H9 (cell line): ENCODE measurements at regions not wholly inside any gene's neighbourhood (a gene's known extent, or its start where the extent isn't known, plus 50 kb on each side); places are given as distances from the start of the nearest gene placed in this dataset.

Source experiments
- DNase-seq: peaks from one replicate; pipeline ENCODE4 v3.0.0-alpha.2; 2017
- H2AFZ ChIP-seq: one replicate; pipeline ENCODE4 v1.6.1; 2013; ENCODE audit warnings: mild to moderate bottlenecking, low read length, control low read depth, moderate library complexity
- H2AK5ac ChIP-seq: 2 replicates; pipeline ENCODE4 v1.6.1; 2013; ENCODE audit warnings: low read length, control low read depth, mixed read lengths; ENCODE audit not compliant: insufficient read length
- H2BK120ac ChIP-seq: one replicate; pipeline ENCODE4 v1.6.1; 2013; ENCODE audit warnings: low read depth, mild to moderate bottlenecking, low read length, control low read depth, inconsistent platforms; ENCODE audit not compliant: poor library complexity, severe bottlenecking
- H2BK12ac ChIP-seq: 2 replicates; pipeline ENCODE4 v1.6.1; 2013; ENCODE audit warnings: low read length, control low read depth, mixed read lengths, low read depth; ENCODE audit not compliant: insufficient read length
- H2BK15ac ChIP-seq: 2 replicates; pipeline ENCODE4 v1.6.1; 2013; ENCODE audit warnings: low read depth, low read length, control low read depth
- H2BK20ac ChIP-seq: one replicate; pipeline ENCODE4 v1.6.1; 2013; ENCODE audit warnings: low read depth, mild to moderate bottlenecking, low read length, control low read depth, inconsistent platforms; ENCODE audit not compliant: poor library complexity, severe bottlenecking
- H2BK5ac ChIP-seq: 2 replicates; pipeline ENCODE4 v1.6.1; 2013; ENCODE audit warnings: low read length, control low read depth, mixed read lengths; ENCODE audit not compliant: insufficient read length
- H3K14ac ChIP-seq: 2 replicates; pipeline ENCODE4 v1.6.1; 2013; ENCODE audit warnings: low read length, control low read depth; ENCODE audit not compliant: insufficient read depth
- H3K18ac ChIP-seq: 2 replicates; pipeline ENCODE4 v1.6.1; 2013; ENCODE audit warnings: low read depth, mild to moderate bottlenecking, mixed read lengths, low read length, control low read depth; ENCODE audit not compliant: insufficient read length
- H3K23ac ChIP-seq: 2 replicates; pipeline ENCODE4 v1.6.1; 2013; ENCODE audit warnings: low read length, control low read depth, mixed read lengths, low read depth; ENCODE audit not compliant: insufficient read length
- H3K23me2 ChIP-seq: 2 replicates; pipeline ENCODE4 v1.6.1; 2013; ENCODE audit warnings: low read depth, mild to moderate bottlenecking, mixed read lengths, low read length, control low read depth; ENCODE audit not compliant: insufficient read length, poor library complexity, severe bottlenecking
- H3K27ac ChIP-seq: 2 replicates; pipeline ENCODE4 v1.5.1; 2013; ENCODE audit warnings: low read length, control low read depth, mixed read lengths, low read depth; ENCODE audit not compliant: insufficient read length
- H3K27me3 ChIP-seq: 2 replicates; pipeline ENCODE4 v1.6.1; 2013; ENCODE audit warnings: low read length, control low read depth, inconsistent platforms; ENCODE audit not compliant: insufficient read depth
- H3K4ac ChIP-seq: 2 replicates; pipeline ENCODE4 v1.6.1; 2013; ENCODE audit warnings: low read depth, mild to moderate bottlenecking, control low read depth, inconsistent platforms, low read length, moderate library complexity
- H3K4me1 ChIP-seq: 2 replicates; pipeline ENCODE4 v1.6.1; 2013; ENCODE audit warnings: low read length, control low read depth, inconsistent platforms; ENCODE audit not compliant: insufficient read depth
- H3K4me2 ChIP-seq: 2 replicates; pipeline ENCODE4 v1.6.1; 2013; ENCODE audit warnings: low read length, control low read depth, mixed read lengths; ENCODE audit not compliant: insufficient read length, insufficient read depth
- H3K56ac ChIP-seq: 2 replicates; pipeline ENCODE4 v1.6.1; 2013; ENCODE audit warnings: low read depth, mild to moderate bottlenecking, mixed read lengths, low read length, control low read depth; ENCODE audit not compliant: insufficient read length
- H3K79me1 ChIP-seq: 2 replicates; pipeline ENCODE4 v1.6.1; 2013; ENCODE audit warnings: low read depth, mild to moderate bottlenecking, moderate library complexity, low read length, control low read depth, inconsistent platforms; ENCODE audit not compliant: insufficient read depth, poor library complexity, severe bottlenecking
- H3K79me2 ChIP-seq: 2 replicates; pipeline ENCODE4 v1.6.1; 2013; ENCODE audit warnings: low read length, control low read depth, inconsistent platforms; ENCODE audit not compliant: insufficient read depth
- H3K9ac ChIP-seq: 2 replicates; pipeline ENCODE4 v1.6.1; 2013; ENCODE audit warnings: low read length, control low read depth, mixed read lengths; ENCODE audit not compliant: insufficient read length; ENCODE audit errors: extremely low read depth
- H3K9me3 ChIP-seq: one replicate; pipeline ENCODE4 v1.6.1; 2013; ENCODE audit warnings: low read depth, low read length, inconsistent platforms; ENCODE audit not compliant: control insufficient read depth
- H3T11ph ChIP-seq: one replicate; pipeline ENCODE4 v1.6.1; 2013; ENCODE audit warnings: mild to moderate bottlenecking, low read length, control low read depth, inconsistent platforms
- H4K20me1 ChIP-seq: one replicate; pipeline ENCODE4 v1.6.1; 2013; ENCODE audit not compliant: control insufficient read depth, insufficient read length, insufficient read depth
- H4K5ac ChIP-seq: 2 replicates; pipeline ENCODE4 v1.6.1; 2013; ENCODE audit warnings: low read depth, mild to moderate bottlenecking, mixed read lengths, low read length, control low read depth; ENCODE audit not compliant: insufficient read length
- H4K8ac ChIP-seq: replicated peaks from 2 replicates; pipeline ENCODE4 v1.6.1; 2013; ENCODE audit warnings: low read length, control low read depth, mixed read lengths, low read depth; ENCODE audit not compliant: insufficient read length
- H4K91ac ChIP-seq: 2 replicates; pipeline ENCODE4 v1.6.1; 2013; ENCODE audit warnings: low read depth, mild to moderate bottlenecking, moderate library complexity, mixed read lengths, low read length, control low read depth; ENCODE audit not compliant: insufficient read length
- H3K27ac Mint-ChIP-seq, 3 experiments: 2 replicates in 2 of 3; 3 replicates in 1 of 3; pipeline ENCODE4 v1.8.0; 2020 to 2021; ENCODE audit warnings: mixed read lengths in 3 of 3, mild to moderate bottlenecking in 1 of 3, moderate library complexity in 1 of 3
- H3K27me3 Mint-ChIP-seq: 2 replicates; pipeline ENCODE4 v1.8.0; 2021; ENCODE audit warnings: low read depth, mild to moderate bottlenecking, moderate library complexity, mixed read lengths
- H3K36me3 Mint-ChIP-seq, 3 experiments: 2 replicates in 2 of 3; 3 replicates in 1 of 3; pipeline ENCODE4 v1.8.0; 2020 to 2021; ENCODE audit warnings: low read depth in 3 of 3, mixed read lengths in 3 of 3; ENCODE audit not compliant: insufficient read depth in 1 of 3
- H3K4me1 Mint-ChIP-seq, 2 experiments: 2 replicates each; pipeline ENCODE4 v1.8.0; 2020; ENCODE audit warnings: mixed read lengths in 2 of 2
- H3K4me3 Mint-ChIP-seq, 2 experiments: 2 replicates in 1 of 2; 3 replicates in 1 of 2; pipeline ENCODE4 v1.8.0; 2020 to 2021; ENCODE audit warnings: mild to moderate bottlenecking in 2 of 2, mixed read lengths in 2 of 2, moderate library complexity in 1 of 2
- H3K9me3 Mint-ChIP-seq, 2 experiments: 2 replicates in 1 of 2; 3 replicates in 1 of 2; pipeline ENCODE4 v1.8.0; 2020; ENCODE audit warnings: mild to moderate bottlenecking in 2 of 2, mixed read lengths in 2 of 2, moderate library complexity in 1 of 2
- CTCF ChIP-seq: fragments of 200-600 bp; sonication (generic); conservative IDR thresholded peaks from 3 replicates; pipeline ENCODE4 v1.8.0; 2021; ENCODE audit warnings: antibody characterized with exemption, mild to moderate bottlenecking
- WGBS: extraction: QIAGEN DNeasy Blood & Tissue Kit; methylation state at CpG from one replicate; pipeline ENCODE4 v1.1.7; 2013; ENCODE audit warnings: missing lambda C conversion rate, low lambda C conversion rate, mixed read lengths; ENCODE audit not compliant: insufficient read length; ENCODE audit errors: extremely low coverage; 5-methylcytosine and 5-hydroxymethylcytosine counted together

- no peaks in the 10 kb centered on the region for H3K9me3 Mint-ChIP-seq
- H3K23ac ChIP-seq, result no peak overlapping the region
- no peak overlapping the region for H2AK5ac ChIP-seq
- no peaks in the 10 kb centered on the region for H3K79me2 ChIP-seq
- no peak overlapping the region for H3K14ac ChIP-seq
- H3K27me3 ChIP-seq, result no peaks in the 10 kb centered on the region
- H3K4me1 ChIP-seq, result no peaks in the 10 kb centered on the region; the same call in 1 of the 2 replicates
- H2BK20ac ChIP-seq, result no peak overlapping the region
- H2BK12ac ChIP-seq, result no peak overlapping the region
- no peak overlapping the region; a peak in 1 of 7 replicates for H3K27ac Mint-ChIP-seq
- H2BK5ac ChIP-seq, result no peak overlapping the region
- no peak overlapping the region for H3K9ac ChIP-seq
- no peak overlapping the region for H3K18ac ChIP-seq
- H2BK120ac ChIP-seq, result no peak overlapping the region
- H3K27me3 Mint-ChIP-seq, result peaks cover 7% of the 10 kb centered on the region
- H3K27ac ChIP-seq, result no peak overlapping the region
- no peak for DNase-seq
- H3K4ac ChIP-seq, result no peak overlapping the region
- no peaks in the 10 kb centered on the region for H4K20me1 ChIP-seq
- H3K56ac ChIP-seq, result no peak overlapping the region
- no peaks in the 10 kb centered on the region for H3K79me1 ChIP-seq
- no peak overlapping the region for H2AFZ ChIP-seq
- peaks cover 35 to 41% of the 10 kb centered on the region in 2 experiments for H3K4me1 Mint-ChIP-seq
- no peak overlapping the region for H4K8ac ChIP-seq
- H3K23me2 ChIP-seq, result no peaks in the 10 kb centered on the region
- no peaks in the 10 kb centered on the region for H3K9me3 ChIP-seq
- no peak overlapping the region for H4K5ac ChIP-seq
- no peak overlapping the region for H3K4me2 ChIP-seq
- no CpG with 5 or more reads among the region's 11 CpGs for WGBS
- no peak overlapping the region for H3K4me3 Mint-ChIP-seq
- peaks cover 0 to 2% (median 0%) of the 10 kb centered on the region in 3 experiments; a peak in 1 of 7 replicates for H3K36me3 Mint-ChIP-seq
- H2BK15ac ChIP-seq, result no peak overlapping the region
- H4K91ac ChIP-seq, result no peak overlapping the region
- no peak for TF ChIP-seq CTCF
- no peak overlapping the region for H3T11ph ChIP-seq
Observed at GRCh38 chr11:111438846-111439520, 59.9 kb upstream of the POU2AF1 start.
